ENCODE measurements at regions not wholly inside any gene's neighbourhood (a gene's known extent, or its start where the extent isn't known, plus 50 kb on each side); places are given as distances from the start of the nearest gene placed in this dataset.

DNA sequence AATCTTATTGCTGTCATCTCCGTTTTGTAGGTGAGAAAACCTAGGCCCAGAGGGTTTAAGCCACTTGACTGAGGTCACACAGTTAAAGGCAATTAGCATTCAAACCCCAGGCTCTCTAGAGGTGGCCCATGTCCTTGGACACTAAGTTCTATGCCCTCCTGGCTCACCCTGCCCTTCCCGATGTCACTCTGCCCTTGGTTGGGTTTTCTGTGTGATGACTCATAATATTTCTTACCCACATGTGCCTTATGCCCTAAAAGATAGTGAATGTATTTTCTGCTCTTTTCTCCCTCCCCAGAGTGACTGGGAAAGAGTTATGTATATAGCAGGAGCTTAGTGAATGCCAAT, 174.5 kb upstream of the PITX1 start:
- FAIRE-seq: no peak

DNA sequence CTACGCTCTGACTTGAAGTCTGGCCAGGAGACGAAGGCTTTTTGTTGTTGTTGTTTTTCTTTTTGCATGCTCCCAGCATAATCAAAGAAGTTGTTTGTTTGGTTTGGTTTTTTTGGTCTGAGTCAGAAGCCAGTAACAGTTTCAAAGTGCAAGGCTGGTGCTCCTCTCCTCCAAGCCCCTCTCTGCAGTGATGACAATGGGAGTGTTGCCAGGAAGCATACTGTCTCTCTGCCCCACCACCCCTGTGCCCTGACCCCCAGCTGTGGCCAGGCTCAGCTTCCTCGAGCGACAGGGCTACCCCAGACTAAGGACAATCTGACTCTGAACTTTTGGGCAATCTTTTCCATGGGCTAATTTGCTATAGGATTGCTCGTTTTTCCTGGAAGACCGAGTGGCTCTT, 173.8 kb upstream of the PITX1 start:
- H3K27ac ChIP-seq (ENCODE audit: control insufficient read depth, insufficient read depth, low read length): no peak overlapping the region
- no peak overlapping the region for H3K4me3 ChIP-seq (ENCODE audit: control insufficient read depth in 2 of 3, extremely low read depth in 1 of 3, insufficient read depth in 2 of 3, low read depth in 1 of 3, low read length in 3 of 3)
- dilution Hi-C loops (cut with MboI; ENCODE audit: extremely low pct_ligation_motif_present, low sequenced_read_pairs): no loop called here
- DNase-seq (ENCODE audit: low read depth, low spot score) (no peak), FAIRE-seq (no peak)
- TF ChIP-seq, protein P1, sequence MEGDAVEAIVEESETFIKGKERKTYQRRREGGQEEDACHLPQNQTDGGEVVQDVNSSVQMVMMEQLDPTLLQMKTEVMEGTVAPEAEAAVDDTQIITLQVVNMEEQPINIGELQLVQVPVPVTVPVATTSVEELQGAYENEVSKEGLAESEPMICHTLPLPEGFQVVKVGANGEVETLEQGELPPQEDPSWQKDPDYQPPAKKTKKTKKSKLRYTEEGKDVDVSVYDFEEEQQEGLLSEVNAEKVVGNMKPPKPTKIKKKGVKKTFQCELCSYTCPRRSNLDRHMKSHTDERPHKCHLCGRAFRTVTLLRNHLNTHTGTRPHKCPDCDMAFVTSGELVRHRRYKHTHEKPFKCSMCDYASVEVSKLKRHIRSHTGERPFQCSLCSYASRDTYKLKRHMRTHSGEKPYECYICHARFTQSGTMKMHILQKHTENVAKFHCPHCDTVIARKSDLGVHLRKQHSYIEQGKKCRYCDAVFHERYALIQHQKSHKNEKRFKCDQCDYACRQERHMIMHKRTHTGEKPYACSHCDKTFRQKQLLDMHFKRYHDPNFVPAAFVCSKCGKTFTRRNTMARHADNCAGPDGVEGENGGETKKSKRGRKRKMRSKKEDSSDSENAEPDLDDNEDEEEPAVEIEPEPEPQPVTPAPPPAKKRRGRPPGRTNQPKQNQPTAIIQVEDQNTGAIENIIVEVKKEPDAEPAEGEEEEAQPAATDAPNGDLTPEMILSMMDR (optimal IDR thresholded peaks at IDR 0.05 in 1 of 3, IDR thresholded peaks at IDR 0.05 in 1 of 3, conservative IDR thresholded peaks at IDR 0.05 in 1 of 3; ENCODE audit: extremely low read depth in 1 of 3, insufficient read depth in 2 of 3, low read length in 3 of 3): no peak
- no peak for TF ChIP-seq EZH2 (IDR thresholded peaks at IDR 0.05; ENCODE audit: low read length)
- no peaks in the 10 kb centered on the region for H3K36me3 ChIP-seq (ENCODE audit: control insufficient read depth in 2 of 2, extremely low read depth in 1 of 2, insufficient read depth in 2 of 2, low read length in 2 of 2)
- no peaks in the 10 kb centered on the region for H3K9me3 ChIP-seq (ENCODE audit: control insufficient read depth, low read depth, low read length)
- no peak overlapping the region for H3K4me2 ChIP-seq (ENCODE audit: control insufficient read depth, extremely low read depth, insufficient read depth, low read depth, low read length)
- no peaks in the 10 kb centered on the region for H4K20me1 ChIP-seq (ENCODE audit: control insufficient read depth, extremely low read depth, insufficient read depth, low read length)
- no peaks in the 10 kb centered on the region for H3K79me2 ChIP-seq (ENCODE audit: control insufficient read depth, insufficient read depth, low read length)
- no peaks in the 10 kb centered on the region for H3K27me3 ChIP-seq (ENCODE audit: control insufficient read depth, extremely low read depth, insufficient read depth, low read length)
- H3K9ac ChIP-seq (ENCODE audit: control insufficient read depth, extremely low read depth, insufficient read depth, low read length): no peak overlapping the region
- no peaks in the 10 kb centered on the region for H3K9me1 ChIP-seq (ENCODE audit: control insufficient read depth, extremely low read depth, insufficient read depth, low read length)
- peaks cover 5% of the 10 kb centered on the region for H3K4me1 ChIP-seq (ENCODE audit: control insufficient read depth, extremely low read depth, insufficient read depth, low read length)
- H2AFZ ChIP-seq (ENCODE audit: control insufficient read depth, low read length): no peak overlapping the region

More for the DNA sequence above, 174.5 kb upstream of the PITX1 start:
- Histone ChIP-seq H3K4me3 (ENCODE audit: control insufficient read depth in 2 of 3, extremely low read depth in 1 of 3, insufficient read depth in 2 of 3, low read depth in 1 of 3, low read length in 3 of 3) (no peak overlapping the region), H4K20me1 (ENCODE audit: control insufficient read depth, extremely low read depth, insufficient read depth, low read length) (no peaks in the 10 kb centered on the region), H3K79me2 (ENCODE audit: control insufficient read depth, insufficient read depth, low read length) (no peaks in the 10 kb centered on the region), H3K9me3 (ENCODE audit: control insufficient read depth, low read depth, low read length) (no peaks in the 10 kb centered on the region), H3K9me1 (ENCODE audit: control insufficient read depth, extremely low read depth, insufficient read depth, low read length) (no peaks in the 10 kb centered on the region), H2AFZ (ENCODE audit: control insufficient read depth, low read length) (no peak overlapping the region), H3K9ac (ENCODE audit: control insufficient read depth, extremely low read depth, insufficient read depth, low read length) (no peak overlapping the region), H3K4me2 (ENCODE audit: control insufficient read depth, extremely low read depth, insufficient read depth, low read depth, low read length) (no peak overlapping the region), H3K27me3 (ENCODE audit: control insufficient read depth, extremely low read depth, insufficient read depth, low read length) (no peaks in the 10 kb centered on the region), H3K27ac (ENCODE audit: control insufficient read depth, insufficient read depth, low read length) (no peak overlapping the region), H3K4me1 (ENCODE audit: control insufficient read depth, extremely low read depth, insufficient read depth, low read length) (peaks cover 5% of the 10 kb centered on the region), H3K36me3 (ENCODE audit: control insufficient read depth in 2 of 2, extremely low read depth in 1 of 2, insufficient read depth in 2 of 2, low read length in 2 of 2) (no peaks in the 10 kb centered on the region)
- dilution Hi-C loops (cut with MboI; ENCODE audit: extremely low pct_ligation_motif_present, low sequenced_read_pairs): no loop called here
- TF ChIP-seq EZH2 (IDR thresholded peaks at IDR 0.05; ENCODE audit: low read length): no peak
- TF ChIP-seq, protein P1 (optimal IDR thresholded peaks at IDR 0.05 in 1 of 3, IDR thresholded peaks at IDR 0.05 in 1 of 3, conservative IDR thresholded peaks at IDR 0.05 in 1 of 3; ENCODE audit: extremely low read depth in 1 of 3, insufficient read depth in 2 of 3, low read length in 3 of 3): no peak
- no peak for DNase-seq (ENCODE audit: low read depth, low spot score)
